H9 (cell line): ENCODE measurements at regions not wholly inside any gene's neighbourhood (a gene's known extent, or its start where the extent isn't known, plus 50 kb on each side); places are given as distances from the start of the nearest gene placed in this dataset.

ENCODE experiments used
- DNase-seq: peaks from one replicate; pipeline ENCODE4 v3.0.0-alpha.2; 2017
- H2AFZ ChIP-seq: one replicate; pipeline ENCODE4 v1.6.1; 2013; ENCODE audit warnings: mild to moderate bottlenecking, low read length, control low read depth, moderate library complexity
- H2AK5ac ChIP-seq: 2 replicates; pipeline ENCODE4 v1.6.1; 2013; ENCODE audit warnings: low read length, control low read depth, mixed read lengths; ENCODE audit not compliant: insufficient read length
- H2BK120ac ChIP-seq: one replicate; pipeline ENCODE4 v1.6.1; 2013; ENCODE audit warnings: low read depth, mild to moderate bottlenecking, low read length, control low read depth, inconsistent platforms; ENCODE audit not compliant: poor library complexity, severe bottlenecking
- H2BK12ac ChIP-seq: 2 replicates; pipeline ENCODE4 v1.6.1; 2013; ENCODE audit warnings: low read length, control low read depth, mixed read lengths, low read depth; ENCODE audit not compliant: insufficient read length
- H2BK15ac ChIP-seq: 2 replicates; pipeline ENCODE4 v1.6.1; 2013; ENCODE audit warnings: low read depth, low read length, control low read depth
- H2BK20ac ChIP-seq: one replicate; pipeline ENCODE4 v1.6.1; 2013; ENCODE audit warnings: low read depth, mild to moderate bottlenecking, low read length, control low read depth, inconsistent platforms; ENCODE audit not compliant: poor library complexity, severe bottlenecking
- H2BK5ac ChIP-seq: 2 replicates; pipeline ENCODE4 v1.6.1; 2013; ENCODE audit warnings: low read length, control low read depth, mixed read lengths; ENCODE audit not compliant: insufficient read length
- H3K14ac ChIP-seq: 2 replicates; pipeline ENCODE4 v1.6.1; 2013; ENCODE audit warnings: low read length, control low read depth; ENCODE audit not compliant: insufficient read depth
- H3K18ac ChIP-seq: 2 replicates; pipeline ENCODE4 v1.6.1; 2013; ENCODE audit warnings: low read depth, mild to moderate bottlenecking, mixed read lengths, low read length, control low read depth; ENCODE audit not compliant: insufficient read length
- H3K23ac ChIP-seq: 2 replicates; pipeline ENCODE4 v1.6.1; 2013; ENCODE audit warnings: low read length, control low read depth, mixed read lengths, low read depth; ENCODE audit not compliant: insufficient read length
- H3K23me2 ChIP-seq: 2 replicates; pipeline ENCODE4 v1.6.1; 2013; ENCODE audit warnings: low read depth, mild to moderate bottlenecking, mixed read lengths, low read length, control low read depth; ENCODE audit not compliant: insufficient read length, poor library complexity, severe bottlenecking
- H3K27ac ChIP-seq: 2 replicates; pipeline ENCODE4 v1.5.1; 2013; ENCODE audit warnings: low read length, control low read depth, mixed read lengths, low read depth; ENCODE audit not compliant: insufficient read length
- H3K27me3 ChIP-seq: 2 replicates; pipeline ENCODE4 v1.6.1; 2013; ENCODE audit warnings: low read length, control low read depth, inconsistent platforms; ENCODE audit not compliant: insufficient read depth
- H3K4ac ChIP-seq: 2 replicates; pipeline ENCODE4 v1.6.1; 2013; ENCODE audit warnings: low read depth, mild to moderate bottlenecking, control low read depth, inconsistent platforms, low read length, moderate library complexity
- H3K4me1 ChIP-seq: 2 replicates; pipeline ENCODE4 v1.6.1; 2013; ENCODE audit warnings: low read length, control low read depth, inconsistent platforms; ENCODE audit not compliant: insufficient read depth
- H3K4me2 ChIP-seq: 2 replicates; pipeline ENCODE4 v1.6.1; 2013; ENCODE audit warnings: low read length, control low read depth, mixed read lengths; ENCODE audit not compliant: insufficient read length, insufficient read depth
- H3K56ac ChIP-seq: 2 replicates; pipeline ENCODE4 v1.6.1; 2013; ENCODE audit warnings: low read depth, mild to moderate bottlenecking, mixed read lengths, low read length, control low read depth; ENCODE audit not compliant: insufficient read length
- H3K79me1 ChIP-seq: 2 replicates; pipeline ENCODE4 v1.6.1; 2013; ENCODE audit warnings: low read depth, mild to moderate bottlenecking, moderate library complexity, low read length, control low read depth, inconsistent platforms; ENCODE audit not compliant: insufficient read depth, poor library complexity, severe bottlenecking
- H3K79me2 ChIP-seq: 2 replicates; pipeline ENCODE4 v1.6.1; 2013; ENCODE audit warnings: low read length, control low read depth, inconsistent platforms; ENCODE audit not compliant: insufficient read depth
- H3K9ac ChIP-seq: 2 replicates; pipeline ENCODE4 v1.6.1; 2013; ENCODE audit warnings: low read length, control low read depth, mixed read lengths; ENCODE audit not compliant: insufficient read length; ENCODE audit errors: extremely low read depth
- H3K9me3 ChIP-seq: one replicate; pipeline ENCODE4 v1.6.1; 2013; ENCODE audit warnings: low read depth, low read length, inconsistent platforms; ENCODE audit not compliant: control insufficient read depth
- H3T11ph ChIP-seq: one replicate; pipeline ENCODE4 v1.6.1; 2013; ENCODE audit warnings: mild to moderate bottlenecking, low read length, control low read depth, inconsistent platforms
- H4K20me1 ChIP-seq: one replicate; pipeline ENCODE4 v1.6.1; 2013; ENCODE audit not compliant: control insufficient read depth, insufficient read length, insufficient read depth
- H4K5ac ChIP-seq: 2 replicates; pipeline ENCODE4 v1.6.1; 2013; ENCODE audit warnings: low read depth, mild to moderate bottlenecking, mixed read lengths, low read length, control low read depth; ENCODE audit not compliant: insufficient read length
- H4K8ac ChIP-seq: replicated peaks from 2 replicates; pipeline ENCODE4 v1.6.1; 2013; ENCODE audit warnings: low read length, control low read depth, mixed read lengths, low read depth; ENCODE audit not compliant: insufficient read length
- H4K91ac ChIP-seq: 2 replicates; pipeline ENCODE4 v1.6.1; 2013; ENCODE audit warnings: low read depth, mild to moderate bottlenecking, moderate library complexity, mixed read lengths, low read length, control low read depth; ENCODE audit not compliant: insufficient read length
- H3K27ac Mint-ChIP-seq, 3 experiments: 2 replicates in 2 of 3; 3 replicates in 1 of 3; pipeline ENCODE4 v1.8.0; 2020 to 2021; ENCODE audit warnings: mixed read lengths in 3 of 3, mild to moderate bottlenecking in 1 of 3, moderate library complexity in 1 of 3
- H3K27me3 Mint-ChIP-seq: 2 replicates; pipeline ENCODE4 v1.8.0; 2021; ENCODE audit warnings: low read depth, mild to moderate bottlenecking, moderate library complexity, mixed read lengths
- H3K36me3 Mint-ChIP-seq, 3 experiments: 2 replicates in 2 of 3; 3 replicates in 1 of 3; pipeline ENCODE4 v1.8.0; 2020 to 2021; ENCODE audit warnings: low read depth in 3 of 3, mixed read lengths in 3 of 3; ENCODE audit not compliant: insufficient read depth in 1 of 3
- H3K4me1 Mint-ChIP-seq, 2 experiments: 2 replicates each; pipeline ENCODE4 v1.8.0; 2020; ENCODE audit warnings: mixed read lengths in 2 of 2
- H3K4me3 Mint-ChIP-seq, 2 experiments: 2 replicates in 1 of 2; 3 replicates in 1 of 2; pipeline ENCODE4 v1.8.0; 2020 to 2021; ENCODE audit warnings: mild to moderate bottlenecking in 2 of 2, mixed read lengths in 2 of 2, moderate library complexity in 1 of 2
- H3K9me3 Mint-ChIP-seq, 2 experiments: 2 replicates in 1 of 2; 3 replicates in 1 of 2; pipeline ENCODE4 v1.8.0; 2020; ENCODE audit warnings: mild to moderate bottlenecking in 2 of 2, mixed read lengths in 2 of 2, moderate library complexity in 1 of 2
- CTCF ChIP-seq: fragments of 200-600 bp; sonication (generic); conservative IDR thresholded peaks from 3 replicates; pipeline ENCODE4 v1.8.0; 2021; ENCODE audit warnings: antibody characterized with exemption, mild to moderate bottlenecking
- WGBS: extraction: QIAGEN DNeasy Blood & Tissue Kit; methylation state at CpG from one replicate; pipeline ENCODE4 v1.1.7; 2013; ENCODE audit warnings: missing lambda C conversion rate, low lambda C conversion rate, mixed read lengths; ENCODE audit not compliant: insufficient read length; ENCODE audit errors: extremely low coverage; 5-methylcytosine and 5-hydroxymethylcytosine counted together

DNA sequence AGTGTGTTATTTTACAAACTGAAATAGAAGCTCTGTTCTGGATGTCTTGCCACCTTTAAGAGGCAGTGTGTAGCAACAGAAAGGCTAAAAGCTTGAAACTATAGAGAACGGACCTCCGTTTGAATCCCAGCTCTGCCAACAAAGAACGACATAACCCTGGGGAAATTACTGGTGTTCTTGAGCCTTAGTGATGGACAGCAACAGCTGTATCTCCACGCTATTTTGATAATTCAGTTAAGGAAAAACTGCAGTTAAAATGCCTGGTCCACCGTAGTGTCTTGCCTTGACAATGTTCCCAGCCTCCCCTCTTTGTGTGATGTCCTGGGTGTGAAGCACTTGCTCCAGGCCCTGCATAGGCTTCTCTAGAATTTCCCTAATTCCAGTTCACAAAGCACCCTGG is 256.8 kb upstream of the HS3ST1 start:
- no peaks in the 10 kb centered on the region; a peak in 2 of 4 replicates for H3K4me1 Mint-ChIP-seq

More for the DNA sequence above, 256.8 kb upstream of the HS3ST1 start:
- no peak overlapping the region for H3K27ac ChIP-seq
- Mint-ChIP-seq H3K27me3 (no peaks in the 10 kb centered on the region), H3K4me3 (no peak overlapping the region), H3K27ac (no peak overlapping the region), H3K36me3 (peaks cover 0 to 2% (median 0%) of the 10 kb centered on the region in 3 experiments; a peak in 1 of 7 replicates), H3K9me3 (0 out of 5 replicates have a peak, but pooled peaks cover 0 to 2% of the 10 kb centered on the region in 2 experiments)
- H3K4me2 ChIP-seq = no peak overlapping the region
- no peaks in the 10 kb centered on the region for H3K9me3 ChIP-seq
- no peak overlapping the region for H3K14ac ChIP-seq
- no peak overlapping the region for H3T11ph ChIP-seq
- H3K18ac ChIP-seq = no peak overlapping the region
- no peak overlapping the region for H2BK20ac ChIP-seq
- no peak for TF ChIP-seq CTCF
- H3K23ac ChIP-seq = no peak overlapping the region
- H2BK5ac ChIP-seq = no peak overlapping the region
- H4K5ac ChIP-seq = no peak overlapping the region
- no peaks in the 10 kb centered on the region for H4K20me1 ChIP-seq
- H4K8ac ChIP-seq = no peak overlapping the region
- H3K79me1 ChIP-seq = no peaks in the 10 kb centered on the region
- no peaks in the 10 kb centered on the region for H3K4me1 ChIP-seq
- no CpG with 5 or more reads among the region's 5 CpGs for WGBS
- H2BK12ac ChIP-seq = no peak overlapping the region
- H2BK120ac ChIP-seq = no peak overlapping the region
- H4K91ac ChIP-seq = no peak overlapping the region
- H3K23me2 ChIP-seq = no peaks in the 10 kb centered on the region
- no peak overlapping the region for H2BK15ac ChIP-seq
- no peaks in the 10 kb centered on the region for H3K79me2 ChIP-seq
- no peak overlapping the region for H2AK5ac ChIP-seq
- no peak overlapping the region for H3K9ac ChIP-seq
- no peak overlapping the region for H3K56ac ChIP-seq
- no peak overlapping the region for H2AFZ ChIP-seq
- no peak for DNase-seq
- H3K4ac ChIP-seq = no peak overlapping the region
- H3K27me3 ChIP-seq = no peaks in the 10 kb centered on the region
